Endothelial cell of umbilical vein (primary cell): ENCODE measurements at regions not wholly inside any gene's neighbourhood (a gene's known extent, or its start where the extent isn't known, plus 50 kb on each side); places are given as distances from the start of the nearest gene placed in this dataset.

ENCODE experiments used
- EZH2 ChIP-seq: IDR thresholded peaks from 2 replicates; pipeline ENCODE4 v1.6.1; 2012; ENCODE audit warnings: borderline replicate concordance, low read depth, mild to moderate bottlenecking, moderate library complexity, low read length, inconsistent platforms; ENCODE audit not compliant: severe bottlenecking
- FOS ChIP-seq: IDR thresholded peaks from 2 replicates; pipeline ENCODE4 v1.6.1; 2011; ENCODE audit warnings: mild to moderate bottlenecking, low read length, moderate library complexity, borderline replicate concordance; ENCODE audit not compliant: insufficient read depth
- GATA2 ChIP-seq: IDR thresholded peaks from 2 replicates; pipeline ENCODE4 v1.7.0; 2011; ENCODE audit warnings: low read depth, mild to moderate bottlenecking, moderate library complexity, mixed read lengths, low read length; ENCODE audit not compliant: insufficient read length, insufficient read depth
- JUN ChIP-seq: IDR thresholded peaks from 2 replicates; pipeline ENCODE4 v1.6.1; 2011; ENCODE audit warnings: borderline replicate concordance, low read depth; ENCODE audit not compliant: insufficient read length, insufficient read depth
- MYC ChIP-seq: IDR thresholded peaks from one replicate; pipeline ENCODE4 v1.6.1; 2011; ENCODE audit warnings: mild to moderate bottlenecking, low read depth, low read length
- POLR2A ChIP-seq: IDR thresholded peaks from 2 replicates; pipeline ENCODE4 v1.6.1; 2012; ENCODE audit warnings: low read depth, mild to moderate bottlenecking, control low read depth, low read length
- POLR2AphosphoS5 ChIP-seq: IDR thresholded peaks from 2 replicates; pipeline ENCODE4 v1.6.1; 2012; ENCODE audit warnings: low read depth, mild to moderate bottlenecking, control low read depth, low read length, moderate library complexity; ENCODE audit not compliant: insufficient read depth
- TF ChIP-seq, protein P1 (sequence below), 2 donors: IDR thresholded peaks; 1 replicate in 1 of 2; 2 replicates in 1 of 2; pipeline ENCODE4 v1.5.1; 2011; ENCODE audit warnings: low read length in 2 of 2, mild to moderate bottlenecking in 2 of 2, moderate library complexity in 2 of 2, control low read depth in 1 of 2, inconsistent platforms in 1 of 2, low read depth in 1 of 2; ENCODE audit not compliant: insufficient read depth in 1 of 2; ENCODE audit errors: extremely low read depth in 1 of 2
- TF ChIP-seq, protein P2 (sequence below): IDR thresholded peaks from 2 replicates; pipeline ENCODE4 v1.6.1; 2011; ENCODE audit not compliant: insufficient read depth, insufficient read length

GRCh38 chr6:141867767-141868166 lies 265.0 kb upstream of the GJE1 start:
- TF ChIP-seq POLR2AphosphoS5 (no peak), EZH2 (no peak), POLR2A (no peak), MYC (no peak), FOS (no peak), JUN (no peak), GATA2 (no peak)
- TF ChIP-seq, protein P1, sequence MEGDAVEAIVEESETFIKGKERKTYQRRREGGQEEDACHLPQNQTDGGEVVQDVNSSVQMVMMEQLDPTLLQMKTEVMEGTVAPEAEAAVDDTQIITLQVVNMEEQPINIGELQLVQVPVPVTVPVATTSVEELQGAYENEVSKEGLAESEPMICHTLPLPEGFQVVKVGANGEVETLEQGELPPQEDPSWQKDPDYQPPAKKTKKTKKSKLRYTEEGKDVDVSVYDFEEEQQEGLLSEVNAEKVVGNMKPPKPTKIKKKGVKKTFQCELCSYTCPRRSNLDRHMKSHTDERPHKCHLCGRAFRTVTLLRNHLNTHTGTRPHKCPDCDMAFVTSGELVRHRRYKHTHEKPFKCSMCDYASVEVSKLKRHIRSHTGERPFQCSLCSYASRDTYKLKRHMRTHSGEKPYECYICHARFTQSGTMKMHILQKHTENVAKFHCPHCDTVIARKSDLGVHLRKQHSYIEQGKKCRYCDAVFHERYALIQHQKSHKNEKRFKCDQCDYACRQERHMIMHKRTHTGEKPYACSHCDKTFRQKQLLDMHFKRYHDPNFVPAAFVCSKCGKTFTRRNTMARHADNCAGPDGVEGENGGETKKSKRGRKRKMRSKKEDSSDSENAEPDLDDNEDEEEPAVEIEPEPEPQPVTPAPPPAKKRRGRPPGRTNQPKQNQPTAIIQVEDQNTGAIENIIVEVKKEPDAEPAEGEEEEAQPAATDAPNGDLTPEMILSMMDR (IDR thresholded peaks at IDR 0.05; ENCODE audit: extremely low read depth in 1 of 2, insufficient read depth in 1 of 2, low read depth in 1 of 2, low read length in 2 of 2), result no peak
- TF ChIP-seq, protein P2, sequence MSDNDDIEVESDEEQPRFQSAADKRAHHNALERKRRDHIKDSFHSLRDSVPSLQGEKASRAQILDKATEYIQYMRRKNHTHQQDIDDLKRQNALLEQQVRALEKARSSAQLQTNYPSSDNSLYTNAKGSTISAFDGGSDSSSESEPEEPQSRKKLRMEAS, result no peak
